ENCODE measurements at regions not wholly inside any gene's neighbourhood (a gene's known extent, or its start where the extent isn't known, plus 50 kb on each side); places are given as distances from the start of the nearest gene placed in this dataset.
"Not testable (repeated sequence)": the region's sequence is repeated elsewhere in the genome, so short reads cannot be mapped to it uniquely, and the experiment has no call there.

- no peak for DNase-seq (ENCODE audit: low read depth)
Measured at GRCh38 chr1:98130408-98130807, 209.6 kb upstream of the DPYD start.

GRCh38 chr1:98129491-98129890 lies 208.7 kb upstream of the DPYD start:
- no peak for DNase-seq (ENCODE audit: low read depth)

- DNase-seq (ENCODE audit: low read depth) = peak; percentile 10
Measured at GRCh38 chr1:98126740-98127139, 205.9 kb upstream of the DPYD start.

- no peak for DNase-seq (ENCODE audit: low read depth)
Measured at GRCh38 chr1:98121646-98122045, 200.8 kb upstream of the DPYD start.

- DNase-seq (ENCODE audit: low read depth) = peak; percentile 32
Measured at GRCh38 chr1:98119796-98120195, 199.0 kb upstream of the DPYD start.

GRCh38 chr1:98113811-98114210 lies 193.0 kb upstream of the DPYD start:
- no peak for DNase-seq (ENCODE audit: low read depth)

GRCh38 chr1:98112626-98113025 lies 191.8 kb upstream of the DPYD start:
- DNase-seq (ENCODE audit: low read depth) = no peak

- peak; percentile 84 for DNase-seq (ENCODE audit: low read depth)
Measured at GRCh38 chr1:98110674-98111073, 189.8 kb upstream of the DPYD start.

GRCh38 chr1:98108378-98108777 lies 187.5 kb upstream of the DPYD start:
- not testable (repeated sequence) for DNase-seq (ENCODE audit: low read depth)

- no peak for DNase-seq (ENCODE audit: low read depth)
Measured at GRCh38 chr1:98107256-98107655, 186.4 kb upstream of the DPYD start.

- no peak for DNase-seq (ENCODE audit: low read depth)
Measured at GRCh38 chr1:98104289-98104688, 183.5 kb upstream of the DPYD start.

GRCh38 chr1:98103617-98104285 lies 182.9 kb upstream of the DPYD start:
- no peak for DNase-seq (ENCODE audit: low read depth)

GRCh38 chr1:98102345-98103030 lies 181.7 kb upstream of the DPYD start:
- DNase-seq (ENCODE audit: low read depth) = no peak

GRCh38 chr1:98101364-98101763 lies 180.5 kb upstream of the DPYD start:
- no peak for DNase-seq (ENCODE audit: low read depth)

- no peak for DNase-seq (ENCODE audit: low read depth)
Measured at GRCh38 chr1:98099501-98099900, 178.7 kb upstream of the DPYD start.

- no peak for DNase-seq (ENCODE audit: low read depth)
Measured at GRCh38 chr1:98098473-98098872, 177.6 kb upstream of the DPYD start.

GRCh38 chr1:98090351-98090750 lies 169.5 kb upstream of the DPYD start:
- DNase-seq (ENCODE audit: low read depth) = peak; percentile 52

- DNase-seq (ENCODE audit: low read depth) = no peak
Measured at GRCh38 chr1:98088381-98088780, 167.5 kb upstream of the DPYD start.

GRCh38 chr1:98086796-98087441 lies 166.1 kb upstream of the DPYD start:
- DNase-seq (ENCODE audit: low read depth) = peak; percentile 99

- DNase-seq (ENCODE audit: low read depth) = peak; percentile 89
Measured at GRCh38 chr1:98086156-98086555, 165.3 kb upstream of the DPYD start.

- no peak for DNase-seq (ENCODE audit: low read depth)
Measured at GRCh38 chr1:98084188-98084587, 163.4 kb upstream of the DPYD start.

GRCh38 chr1:98081944-98082343 lies 161.1 kb upstream of the DPYD start:
- no peak for DNase-seq (ENCODE audit: low read depth)

- no peak for DNase-seq (ENCODE audit: low read depth)
Measured at GRCh38 chr1:98078596-98078995, 157.8 kb upstream of the DPYD start.
